Loucy (cell line): ENCODE measurements at regions not wholly inside any gene's neighbourhood (a gene's known extent, or its start where the extent isn't known, plus 50 kb on each side); places are given as distances from the start of the nearest gene placed in this dataset.

Experiments
- H2AFZ ChIP-seq: fragments of 200-600 bp; sonication (generic); 2 replicates; pipeline ENCODE4 v1.6.0; 2016; ENCODE audit warnings: antibody characterized with exemption, mild to moderate bottlenecking, low read length, moderate library complexity
- H3F3A ChIP-seq: fragments of 200-600 bp; 2 replicates; pipeline ENCODE4 v1.6.0; 2016; ENCODE audit warnings: antibody characterized with exemption, low read depth, mild to moderate bottlenecking
- H3K27me3 ChIP-seq: fragments of 200-600 bp; sonication (generic); 2 replicates; pipeline ENCODE4 v1.6.1; 2014; ENCODE audit warnings: low read length, mild to moderate bottlenecking; ENCODE audit not compliant: insufficient read depth, poor library complexity, severe bottlenecking
- H3K36me3 ChIP-seq: fragments of 200-600 bp; sonication (generic); 2 replicates; pipeline ENCODE4 v1.6.1; 2016; ENCODE audit warnings: low read length; ENCODE audit not compliant: insufficient read depth
- H3K4me1 ChIP-seq: fragments of 200-600 bp; sonication (generic); 2 replicates; pipeline ENCODE4 v1.5.1; 2014; ENCODE audit warnings: low read length, mild to moderate bottlenecking; ENCODE audit not compliant: insufficient read depth, poor library complexity, severe bottlenecking
- H3K4me2 ChIP-seq: fragments of 200-600 bp; sonication (generic); 2 replicates; pipeline ENCODE4 v1.6.0; 2014; ENCODE audit warnings: antibody characterized with exemption, low read length, low read depth, mild to moderate bottlenecking; ENCODE audit not compliant: poor library complexity, severe bottlenecking
- H3K4me3 ChIP-seq: fragments of 200-600 bp; sonication (generic); 2 replicates; pipeline ENCODE4 v1.5.1; 2014; ENCODE audit warnings: low read length, mild to moderate bottlenecking, mixed read lengths; ENCODE audit not compliant: poor library complexity, severe bottlenecking
- H3K79me2 ChIP-seq: fragments of 200-600 bp; sonication (generic); 2 replicates; pipeline ENCODE4 v1.6.1; 2014; ENCODE audit warnings: low read length; ENCODE audit not compliant: insufficient read depth
- H3K9ac ChIP-seq: fragments of 200-600 bp; sonication (generic); 2 replicates; pipeline ENCODE4 v1.6.0; 2014; ENCODE audit warnings: mild to moderate bottlenecking, low read depth, low read length, moderate library complexity; ENCODE audit not compliant: poor library complexity, severe bottlenecking
- H3K9me2 ChIP-seq: fragments of 200-600 bp; sonication (generic); replicated peaks from 2 replicates; pipeline ENCODE4 v1.6.1; 2016; ENCODE audit warnings: low read depth, low read length, mixed read lengths
- H3K9me3 ChIP-seq: fragments of 200-600 bp; sonication (generic); 2 replicates; pipeline ENCODE4 v1.6.1; 2014; ENCODE audit warnings: mild to moderate bottlenecking, antibody characterized with exemption, low read length, low read depth; ENCODE audit not compliant: insufficient read depth
- H4K20me1 ChIP-seq: fragments of 200-600 bp; sonication (generic); 2 replicates; pipeline ENCODE4 v1.6.0; 2014; ENCODE audit warnings: antibody characterized with exemption, low read length, mild to moderate bottlenecking; ENCODE audit not compliant: insufficient read depth, poor library complexity, severe bottlenecking
- EZH2phosphoT487 ChIP-seq: fragments of 200-600 bp; IDR thresholded peaks from 2 replicates; pipeline ENCODE4 v1.6.1; 2018; ENCODE audit warnings: antibody characterized with exemption, mild to moderate bottlenecking, moderate library complexity, borderline replicate concordance
- TF ChIP-seq, protein P1 (sequence below): fragments of 200-600 bp; sonication (generic); conservative IDR thresholded peaks from 2 replicates; pipeline ENCODE4 v1.5.1; 2014; ENCODE audit warnings: mild to moderate bottlenecking, antibody characterized with exemption, low read length

DNA sequence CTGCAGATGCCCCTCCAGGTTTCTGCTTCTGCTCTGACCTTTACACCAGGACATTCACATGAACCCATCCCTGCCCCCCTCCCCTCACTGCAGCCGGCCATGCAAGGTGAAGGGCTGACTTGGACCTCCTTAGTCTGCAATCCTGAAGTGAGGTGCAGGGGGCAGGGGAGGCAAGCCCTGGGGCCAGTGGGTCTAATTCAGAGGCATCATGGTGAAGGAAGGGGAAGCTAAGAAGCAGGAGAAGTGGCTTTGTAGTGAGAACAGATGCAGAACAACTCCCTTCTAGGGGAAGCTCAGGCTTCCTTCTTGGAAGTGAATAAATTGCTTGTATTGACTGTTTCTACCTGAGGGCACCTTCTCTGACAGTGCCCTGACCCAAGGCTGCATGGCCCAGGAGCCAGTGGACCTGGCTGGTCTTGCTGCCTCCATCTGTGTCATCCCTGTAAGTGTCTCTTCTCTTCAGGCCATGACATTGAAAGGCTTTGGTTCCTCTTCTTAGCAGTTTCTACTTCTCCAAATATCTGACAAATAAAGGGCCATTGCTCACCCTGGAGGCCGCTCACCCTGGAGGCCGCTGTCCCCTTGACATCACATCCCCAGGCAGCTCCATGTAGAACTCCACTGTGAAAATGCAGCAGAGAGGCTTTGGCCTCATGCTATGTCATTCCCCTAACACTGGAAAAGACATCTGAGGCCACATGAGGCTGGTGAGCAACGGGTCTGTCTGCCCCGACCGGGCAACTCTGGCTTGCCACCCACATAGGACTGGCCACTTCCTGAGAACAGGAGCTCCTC is 55.3 kb downstream of the GADD45G start:
- Histone ChIP-seq H3K4me1 (peaks cover 12% of the 10 kb centered on the region), H3K79me2 (no peaks in the 10 kb centered on the region), H3K4me2 (no peak overlapping the region), H2AFZ (no peak overlapping the region), H3F3A (no peaks in the 10 kb centered on the region), H3K9ac (no peak overlapping the region), H3K36me3 (no peaks in the 10 kb centered on the region), H3K27me3 (no peaks in the 10 kb centered on the region), H3K4me3 (no peak overlapping the region), H3K9me2 (no peaks in the 10 kb centered on the region), H3K9me3 (no peaks in the 10 kb centered on the region), H4K20me1 (no peaks in the 10 kb centered on the region)
- TF ChIP-seq, protein P1, sequence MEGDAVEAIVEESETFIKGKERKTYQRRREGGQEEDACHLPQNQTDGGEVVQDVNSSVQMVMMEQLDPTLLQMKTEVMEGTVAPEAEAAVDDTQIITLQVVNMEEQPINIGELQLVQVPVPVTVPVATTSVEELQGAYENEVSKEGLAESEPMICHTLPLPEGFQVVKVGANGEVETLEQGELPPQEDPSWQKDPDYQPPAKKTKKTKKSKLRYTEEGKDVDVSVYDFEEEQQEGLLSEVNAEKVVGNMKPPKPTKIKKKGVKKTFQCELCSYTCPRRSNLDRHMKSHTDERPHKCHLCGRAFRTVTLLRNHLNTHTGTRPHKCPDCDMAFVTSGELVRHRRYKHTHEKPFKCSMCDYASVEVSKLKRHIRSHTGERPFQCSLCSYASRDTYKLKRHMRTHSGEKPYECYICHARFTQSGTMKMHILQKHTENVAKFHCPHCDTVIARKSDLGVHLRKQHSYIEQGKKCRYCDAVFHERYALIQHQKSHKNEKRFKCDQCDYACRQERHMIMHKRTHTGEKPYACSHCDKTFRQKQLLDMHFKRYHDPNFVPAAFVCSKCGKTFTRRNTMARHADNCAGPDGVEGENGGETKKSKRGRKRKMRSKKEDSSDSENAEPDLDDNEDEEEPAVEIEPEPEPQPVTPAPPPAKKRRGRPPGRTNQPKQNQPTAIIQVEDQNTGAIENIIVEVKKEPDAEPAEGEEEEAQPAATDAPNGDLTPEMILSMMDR, result no peak
- TF ChIP-seq EZH2phosphoT487, result no peak

GRCh38 chr9:89661391-89661949 is 56.7 kb downstream of the GADD45G start:
- Histone ChIP-seq H3K9me3 (no peaks in the 10 kb centered on the region), H3K79me2 (no peaks in the 10 kb centered on the region), H3K9ac (no peak overlapping the region), H2AFZ (no peak overlapping the region), H3K27me3 (no peaks in the 10 kb centered on the region), H3K4me3 (no peak overlapping the region), H3K4me2 (no peak overlapping the region), H3F3A (no peaks in the 10 kb centered on the region), H4K20me1 (no peaks in the 10 kb centered on the region), H3K36me3 (no peaks in the 10 kb centered on the region), H3K4me1 (peaks cover 4% of the 10 kb centered on the region), H3K9me2 (no peaks in the 10 kb centered on the region)
- no peak for TF ChIP-seq EZH2phosphoT487
- TF ChIP-seq, protein P1, result no peak

GRCh38 chr9:89661956-89662717 is 57.3 kb downstream of the GADD45G start:
- Histone ChIP-seq H3F3A (no peaks in the 10 kb centered on the region), H3K27me3 (no peaks in the 10 kb centered on the region), H3K4me2 (no peak overlapping the region), H3K4me1 (no peaks in the 10 kb centered on the region), H3K9ac (no peak overlapping the region), H3K4me3 (no peak overlapping the region), H2AFZ (no peak overlapping the region), H3K9me2 (no peaks in the 10 kb centered on the region), H3K79me2 (no peaks in the 10 kb centered on the region), H4K20me1 (no peaks in the 10 kb centered on the region), H3K36me3 (no peaks in the 10 kb centered on the region), H3K9me3 (no peaks in the 10 kb centered on the region)
- TF ChIP-seq, protein P1, result no peak
- TF ChIP-seq EZH2phosphoT487, result no peak
